ENCODE measurements at regions not wholly inside any gene's neighbourhood (a gene's known extent, or its start where the extent isn't known, plus 50 kb on each side); places are given as distances from the start of the nearest gene placed in this dataset.

DNA sequence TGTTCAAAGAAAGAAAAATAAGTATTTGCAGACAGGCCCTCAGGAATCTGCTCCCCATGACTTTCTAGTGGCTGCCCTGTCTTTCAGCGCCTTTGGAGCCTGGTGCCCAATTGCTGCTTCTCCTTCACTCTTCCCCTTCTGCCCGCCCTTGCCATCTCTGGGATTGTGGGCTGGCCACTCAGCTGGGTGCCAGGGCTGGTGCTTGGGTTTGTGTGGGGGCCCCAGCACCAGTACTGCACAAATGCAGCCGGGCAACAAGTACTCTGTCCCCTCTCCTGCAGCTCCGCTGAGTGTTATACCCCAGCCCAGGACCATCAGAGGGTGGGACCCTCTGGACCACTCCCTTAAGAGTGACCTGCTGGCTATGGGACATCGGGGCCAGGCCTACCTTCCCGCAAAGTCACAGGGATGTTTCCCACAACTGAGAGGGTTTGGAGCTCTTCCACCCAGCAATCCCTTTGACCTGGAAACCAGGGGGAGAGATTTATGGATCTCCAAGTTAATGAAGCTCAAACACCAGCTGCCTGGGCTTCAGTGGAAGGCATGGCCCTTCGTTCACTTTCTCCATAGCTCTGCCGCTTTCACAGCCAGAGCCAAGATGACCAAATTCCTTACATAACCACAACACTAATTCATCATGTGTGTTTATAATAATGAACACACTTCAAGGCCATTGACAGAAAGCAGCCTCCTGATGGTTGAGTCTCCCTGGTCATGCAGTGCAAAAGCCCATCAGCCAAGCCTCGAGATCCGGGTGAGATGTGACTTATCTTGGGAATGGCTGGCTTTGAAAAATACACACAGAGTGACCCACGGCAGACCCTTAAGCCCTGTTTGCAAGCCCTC lies 313.9 kb upstream of the ZNF32 start:
- peaks cover 4 to 10% of the 10 kb centered on the region in 2 donors for H3K4me1 Mint-ChIP-seq
- no peaks in the 10 kb centered on the region for H3K36me3 Mint-ChIP-seq
- ATAC-seq (replicated peaks) (no peak), DNase-seq (no peak)
- peaks cover 16 to 48% of the 10 kb centered on the region in 2 donors for H3K27me3 Mint-ChIP-seq
- no peak overlapping the region for H3K4me3 Mint-ChIP-seq
- peaks cover 0 to 1% of the 10 kb centered on the region in 2 donors for H3K9me3 Mint-ChIP-seq
- H3K27ac Mint-ChIP-seq = no peak overlapping the region

- DNase-seq (no peak), ATAC-seq (replicated peaks) (no peak)
- H3K4me1 Mint-ChIP-seq = peaks cover 4 to 10% of the 10 kb centered on the region in 2 donors
- H3K27me3 Mint-ChIP-seq = peaks cover 16 to 46% of the 10 kb centered on the region in 2 donors
- no peak overlapping the region for H3K4me3 Mint-ChIP-seq
- H3K36me3 Mint-ChIP-seq = no peaks in the 10 kb centered on the region
- H3K9me3 Mint-ChIP-seq = peaks cover 0 to 1% of the 10 kb centered on the region in 2 donors
- H3K27ac Mint-ChIP-seq = no peak overlapping the region
Measured at GRCh38 chr10:43961523-43962345, 313.1 kb upstream of the ZNF32 start.

GRCh38 chr10:43960981-43961380 lies 312.3 kb upstream of the ZNF32 start:
- no peak overlapping the region for H3K4me3 Mint-ChIP-seq
- peaks cover 21 to 39% of the 10 kb centered on the region in 2 donors for H3K27me3 Mint-ChIP-seq
- DNase-seq (no peak), ATAC-seq (replicated peaks) (no peak)
- H3K27ac Mint-ChIP-seq = no peak overlapping the region
- H3K9me3 Mint-ChIP-seq = peaks cover 0 to 1% of the 10 kb centered on the region in 2 donors
- peaks cover 4 to 10% of the 10 kb centered on the region in 2 donors for H3K4me1 Mint-ChIP-seq
- H3K36me3 Mint-ChIP-seq = no peaks in the 10 kb centered on the region

- Mint-ChIP-seq H3K9me3 (peaks cover 0 to 1% of the 10 kb centered on the region in 2 donors), H3K27me3 (peaks cover 24 to 34% of the 10 kb centered on the region in 2 donors), H3K4me3 (no peak overlapping the region), H3K27ac (no peak overlapping the region), H3K36me3 (no peaks in the 10 kb centered on the region), H3K4me1 (peaks cover 4 to 5% of the 10 kb centered on the region in 2 donors)
- DNase-seq (no peak), ATAC-seq (replicated peaks) (no peak)
Measured at GRCh38 chr10:43960477-43960876, 311.8 kb upstream of the ZNF32 start.

- Mint-ChIP-seq H3K36me3 (no peaks in the 10 kb centered on the region), H3K4me3 (no peak overlapping the region), H3K9me3 (peaks cover 0 to 1% of the 10 kb centered on the region in 2 donors), H3K27me3 (peaks cover 24 to 30% of the 10 kb centered on the region in 2 donors), H3K27ac (no peak overlapping the region), H3K4me1 (peaks cover under 1 to 2% of the 10 kb centered on the region in 2 donors)
- ATAC-seq (replicated peaks) (no peak), DNase-seq (no peak)
Measured at GRCh38 chr10:43960135-43960415, 311.4 kb upstream of the ZNF32 start.

GRCh38 chr10:43959364-43960134 lies 310.9 kb upstream of the ZNF32 start:
- ATAC-seq (replicated peaks) (no peak), DNase-seq (no peak)
- Mint-ChIP-seq H3K4me3 (no peak overlapping the region), H3K9me3 (peaks cover 0 to under 1% of the 10 kb centered on the region in 2 donors), H3K36me3 (no peaks in the 10 kb centered on the region), H3K4me1 (peaks cover 0 to 2% of the 10 kb centered on the region in 2 donors), H3K27ac (no peak overlapping the region), H3K27me3 (peaks cover 22 to 27% of the 10 kb centered on the region in 2 donors)

- no peak overlapping the region for H3K27ac Mint-ChIP-seq
- H3K27me3 Mint-ChIP-seq = peaks cover 16 to 21% of the 10 kb centered on the region in 2 donors
- DNase-seq = no peak
- H3K9me3 Mint-ChIP-seq = no peaks in the 10 kb centered on the region
- no peaks in the 10 kb centered on the region for H3K36me3 Mint-ChIP-seq
- no peak overlapping the region for H3K4me3 Mint-ChIP-seq
- no peak for ATAC-seq (replicated peaks)
- H3K4me1 Mint-ChIP-seq = no peaks in the 10 kb centered on the region
Measured at GRCh38 chr10:43958964-43959363, 310.3 kb upstream of the ZNF32 start.

DNA sequence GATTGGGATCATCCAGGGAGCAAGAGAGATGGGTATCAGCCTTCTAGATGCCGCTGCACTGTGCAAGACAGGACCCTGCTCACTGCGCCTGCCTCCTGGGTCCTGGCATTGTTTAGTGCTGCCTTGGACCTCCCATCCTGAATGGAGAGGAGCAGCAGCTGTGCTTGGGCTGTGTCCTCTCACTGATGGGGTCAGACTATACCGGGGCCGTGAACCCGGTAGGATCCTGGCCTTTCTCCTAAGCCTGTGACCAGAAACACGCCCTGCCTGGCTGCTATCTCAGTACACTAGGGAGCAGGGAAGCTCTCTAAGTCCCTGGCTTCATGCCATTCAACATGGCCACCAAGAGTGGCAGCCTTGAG lies 309.4 kb upstream of the ZNF32 start:
- DNase-seq (no peak), ATAC-seq (replicated peaks) (no peak)
- Mint-ChIP-seq H3K36me3 (no peaks in the 10 kb centered on the region), H3K27me3 (peaks cover 15 to 19% of the 10 kb centered on the region in 2 donors), H3K9me3 (peaks cover under 1 to 4% of the 10 kb centered on the region in 2 donors), H3K4me1 (no peaks in the 10 kb centered on the region), H3K4me3 (no peak overlapping the region), H3K27ac (no peak overlapping the region)

DNA sequence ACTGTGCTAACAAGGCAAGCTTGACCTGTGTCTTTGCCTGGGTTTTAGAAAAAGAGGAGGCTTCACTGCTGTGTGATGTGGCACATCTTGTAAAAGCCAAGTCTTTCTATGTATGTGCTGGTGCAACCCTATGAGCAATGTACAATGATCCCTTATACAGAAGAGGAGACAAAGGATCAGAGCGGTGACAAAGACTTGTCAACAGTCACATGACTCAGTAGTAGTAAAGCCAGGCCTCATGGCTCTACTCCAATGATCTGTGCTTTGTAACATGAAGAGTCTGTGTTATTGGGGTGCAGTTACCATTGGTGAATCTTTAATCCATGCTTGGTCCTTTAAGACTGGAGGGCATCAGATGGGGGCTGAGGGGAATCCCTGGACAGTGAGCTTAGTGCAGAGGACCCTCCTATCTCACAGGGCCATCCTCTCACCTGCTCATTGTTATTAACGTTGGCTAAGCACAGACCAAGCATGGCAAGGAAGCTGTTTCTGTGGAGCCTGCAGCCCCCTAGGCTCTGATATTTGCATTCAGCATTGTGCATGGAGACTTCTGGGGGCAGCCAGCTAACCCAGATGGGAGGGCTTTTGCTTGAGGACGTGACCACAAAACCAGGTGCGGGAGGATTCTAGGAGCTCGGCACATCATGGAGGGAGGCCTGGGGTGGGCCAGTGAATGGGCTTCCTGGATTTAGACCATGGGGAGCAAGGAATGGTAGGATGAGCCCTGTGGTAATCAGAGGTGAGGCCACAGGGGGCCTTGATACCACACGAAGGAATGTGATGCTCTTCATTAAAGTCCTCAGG lies 308.8 kb upstream of the ZNF32 start:
- Mint-ChIP-seq H3K4me3 (no peak overlapping the region), H3K27ac (no peak overlapping the region), H3K36me3 (no peaks in the 10 kb centered on the region), H3K9me3 (peaks cover 4 to 8% of the 10 kb centered on the region in 2 donors), H3K4me1 (no peaks in the 10 kb centered on the region), H3K27me3 (peaks cover 17 to 19% of the 10 kb centered on the region in 2 donors)
- no peak for DNase-seq
- no peak for ATAC-seq (replicated peaks)

- ATAC-seq (replicated peaks) (no peak), DNase-seq (no peak)
- Mint-ChIP-seq H3K27ac (no peak overlapping the region), H3K4me1 (no peaks in the 10 kb centered on the region), H3K36me3 (no peaks in the 10 kb centered on the region), H3K4me3 (no peak overlapping the region), H3K9me3 (peaks cover 4 to 8% of the 10 kb centered on the region in 2 donors), H3K27me3 (peaks cover 9 to 17% of the 10 kb centered on the region in 2 donors)
Measured at GRCh38 chr10:43955978-43956377, 307.3 kb upstream of the ZNF32 start.

- no peak overlapping the region for H3K27ac Mint-ChIP-seq
- no peaks in the 10 kb centered on the region for H3K4me1 Mint-ChIP-seq
- H3K27me3 Mint-ChIP-seq = peaks cover 9 to 17% of the 10 kb centered on the region in 2 donors
- H3K36me3 Mint-ChIP-seq = no peaks in the 10 kb centered on the region
- H3K4me3 Mint-ChIP-seq = no peak overlapping the region
- ATAC-seq (replicated peaks) (no peak), DNase-seq (no peak)
- peaks cover 7 to 16% of the 10 kb centered on the region in 2 donors for H3K9me3 Mint-ChIP-seq
Measured at GRCh38 chr10:43955002-43955596, 306.4 kb upstream of the ZNF32 start.

DNA sequence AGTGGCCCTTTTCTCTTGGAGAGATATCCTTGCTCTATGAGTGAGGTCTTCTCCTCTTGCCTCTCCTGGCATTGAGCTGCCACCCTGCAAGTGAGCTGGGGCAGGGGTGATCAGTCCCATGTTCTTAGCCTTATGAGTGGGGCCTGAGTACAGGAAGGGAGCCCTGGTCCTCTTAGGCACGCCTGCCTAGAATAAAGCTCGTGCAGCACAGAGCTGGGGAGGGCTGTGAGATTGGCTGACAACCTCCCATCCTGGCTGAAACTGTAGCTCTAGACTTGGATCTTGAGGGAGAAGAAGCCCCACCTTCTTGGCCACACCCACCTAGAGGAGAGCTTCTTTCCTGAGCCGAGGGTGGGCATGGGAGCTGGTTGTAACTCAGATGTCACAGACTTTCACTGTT lies 305.0 kb upstream of the ZNF32 start:
- no peaks in the 10 kb centered on the region for H3K4me1 Mint-ChIP-seq
- no peak overlapping the region for H3K4me3 Mint-ChIP-seq
- H3K9me3 Mint-ChIP-seq = peaks cover 7 to 16% of the 10 kb centered on the region in 2 donors
- DNase-seq (no peak), ATAC-seq (replicated peaks) (no peak)
- H3K36me3 Mint-ChIP-seq = no peaks in the 10 kb centered on the region
- peaks cover 9 to 17% of the 10 kb centered on the region in 2 donors for H3K27me3 Mint-ChIP-seq
- no peak overlapping the region for H3K27ac Mint-ChIP-seq

DNA sequence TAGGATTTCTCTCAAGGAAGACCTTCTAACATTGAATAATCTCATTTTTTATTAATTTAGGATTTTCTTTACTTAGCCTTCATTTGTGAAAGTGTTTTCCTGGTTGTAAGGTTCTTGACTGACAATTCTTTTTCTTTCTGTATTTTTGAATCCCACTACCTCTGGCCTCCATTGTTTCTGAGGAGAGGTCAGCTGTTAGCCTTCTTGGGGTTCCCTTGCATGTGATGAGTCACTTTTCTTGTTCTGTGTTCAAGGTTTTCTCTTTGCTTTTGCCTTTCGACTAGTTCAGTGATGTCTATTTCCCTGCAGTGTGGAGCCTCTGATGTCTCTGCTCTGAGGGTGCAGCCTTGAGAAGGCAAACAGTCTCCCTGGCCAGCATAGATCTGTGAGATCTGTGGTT lies 304.1 kb upstream of the ZNF32 start:
- peaks cover 4 to 17% of the 10 kb centered on the region in 2 donors for H3K27me3 Mint-ChIP-seq

More for the DNA sequence above, 304.1 kb upstream of the ZNF32 start:
- Mint-ChIP-seq H3K9me3 (peaks cover 7 to 16% of the 10 kb centered on the region in 2 donors), H3K36me3 (no peaks in the 10 kb centered on the region), H3K4me3 (no peak overlapping the region), H3K27ac (no peak overlapping the region), H3K4me1 (no peaks in the 10 kb centered on the region)
- ATAC-seq (replicated peaks) (no peak), DNase-seq (no peak)

Measured in stimulated activated naive B cell treated with anti-CD40 and anti-IgM and Interleukin-4, amounts not matched to agents 10 μg/mL and 1 μg/mL and 100 μg/mL, for 72 hours (primary cell).